IMR-90 (cell line): ENCODE measurements at regions not wholly inside any gene's neighbourhood (a gene's known extent, or its start where the extent isn't known, plus 50 kb on each side); places are given as distances from the start of the nearest gene placed in this dataset.

Source experiments
- BHLHE40 ChIP-seq: fragments of 150-350 bp; IDR thresholded peaks from 2 replicates; pipeline ENCODE4 v1.6.1; 2016; ENCODE audit warnings: mild to moderate bottlenecking, low read depth, low read length
- CHD1 ChIP-seq: IDR thresholded peaks from 2 replicates; pipeline ENCODE4 v1.6.1; 2012; ENCODE audit warnings: low read depth, low read length, improper control_type of control experiment
- FOS ChIP-seq: fragments of 150-350 bp; IDR thresholded peaks from 2 replicates; pipeline ENCODE4 v1.6.1; 2016; ENCODE audit warnings: low read depth, low read length
- MAFK ChIP-seq: IDR thresholded peaks from 2 replicates; pipeline ENCODE4 v1.6.1; 2012; ENCODE audit warnings: low read depth, low read length, improper control_type of control experiment
- MAZ ChIP-seq: IDR thresholded peaks from 2 replicates; pipeline ENCODE4 v1.6.1; 2012; ENCODE audit warnings: low read depth, mild to moderate bottlenecking, low read length, improper control_type of control experiment, moderate library complexity, borderline replicate concordance
- MXI1 ChIP-seq: IDR thresholded peaks from 2 replicates; pipeline ENCODE4 v1.6.1; 2012; ENCODE audit warnings: low read depth, mild to moderate bottlenecking, low read length, moderate library complexity, borderline replicate concordance
- POLR2A ChIP-seq: IDR thresholded peaks from 2 replicates; pipeline ENCODE4 v1.6.1; 2012; ENCODE audit warnings: mild to moderate bottlenecking, low read depth, low read length
- RAD21 ChIP-seq: IDR thresholded peaks from 2 replicates; pipeline ENCODE4 v1.6.1; 2012; ENCODE audit warnings: low read length, improper control_type of control experiment
- RCOR1 ChIP-seq: IDR thresholded peaks from 2 replicates; pipeline ENCODE4 v1.6.1; 2012; ENCODE audit warnings: mild to moderate bottlenecking, low read length, improper control_type of control experiment; ENCODE audit not compliant: insufficient replicate concordance
- RFX5 ChIP-seq: IDR thresholded peaks from 2 replicates; pipeline ENCODE4 v1.8.0; 2012; ENCODE audit warnings: low read depth, mild to moderate bottlenecking, low read length, moderate library complexity
- SMC3 ChIP-seq: fragments of 150-350 bp; IDR thresholded peaks from 2 replicates; pipeline ENCODE4 v1.6.1; 2016; ENCODE audit warnings: low read depth, mild to moderate bottlenecking, antibody characterized with exemption, low read length, moderate library complexity
- TF ChIP-seq, protein P1 (sequence below): conservative IDR thresholded peaks from 2 replicates; pipeline ENCODE4 v1.5.1; 2012; ENCODE audit warnings: mild to moderate bottlenecking, low read depth, low read length, improper control_type of control experiment

DNA sequence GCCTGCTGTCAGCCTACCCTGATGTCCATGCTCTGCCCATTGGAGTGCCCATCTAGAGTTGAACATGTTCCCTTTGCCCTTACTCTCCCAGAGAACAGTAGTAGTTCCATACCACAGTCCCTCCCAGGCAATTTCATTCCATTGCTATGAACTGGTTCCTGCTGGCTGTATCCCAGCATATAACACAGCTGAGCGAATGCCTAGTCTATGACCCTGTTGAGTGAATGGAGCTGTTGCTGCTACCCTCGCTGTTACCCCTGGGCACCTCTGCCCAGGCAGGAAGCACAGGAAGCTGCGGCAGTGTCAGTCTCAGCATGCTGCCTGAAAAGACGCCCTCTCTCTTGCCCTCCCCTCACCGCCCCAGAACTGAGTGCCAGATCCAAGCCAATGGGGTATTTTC, 73.3 kb downstream of the SOX3 start:
- TF ChIP-seq MAZ (no peak), POLR2A (no peak), MAFK (no peak), CHD1 (no peak), FOS (no peak), RFX5 (no peak), SMC3 (no peak), RCOR1 (no peak), RAD21 (no peak), MXI1 (no peak), BHLHE40 (no peak)
- TF ChIP-seq, protein P1, sequence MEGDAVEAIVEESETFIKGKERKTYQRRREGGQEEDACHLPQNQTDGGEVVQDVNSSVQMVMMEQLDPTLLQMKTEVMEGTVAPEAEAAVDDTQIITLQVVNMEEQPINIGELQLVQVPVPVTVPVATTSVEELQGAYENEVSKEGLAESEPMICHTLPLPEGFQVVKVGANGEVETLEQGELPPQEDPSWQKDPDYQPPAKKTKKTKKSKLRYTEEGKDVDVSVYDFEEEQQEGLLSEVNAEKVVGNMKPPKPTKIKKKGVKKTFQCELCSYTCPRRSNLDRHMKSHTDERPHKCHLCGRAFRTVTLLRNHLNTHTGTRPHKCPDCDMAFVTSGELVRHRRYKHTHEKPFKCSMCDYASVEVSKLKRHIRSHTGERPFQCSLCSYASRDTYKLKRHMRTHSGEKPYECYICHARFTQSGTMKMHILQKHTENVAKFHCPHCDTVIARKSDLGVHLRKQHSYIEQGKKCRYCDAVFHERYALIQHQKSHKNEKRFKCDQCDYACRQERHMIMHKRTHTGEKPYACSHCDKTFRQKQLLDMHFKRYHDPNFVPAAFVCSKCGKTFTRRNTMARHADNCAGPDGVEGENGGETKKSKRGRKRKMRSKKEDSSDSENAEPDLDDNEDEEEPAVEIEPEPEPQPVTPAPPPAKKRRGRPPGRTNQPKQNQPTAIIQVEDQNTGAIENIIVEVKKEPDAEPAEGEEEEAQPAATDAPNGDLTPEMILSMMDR: no peak
